H1 (cell line): ENCODE measurements at regions not wholly inside any gene's neighbourhood (a gene's known extent, or its start where the extent isn't known, plus 50 kb on each side); places are given as distances from the start of the nearest gene placed in this dataset.

Experiments
- CTCF ChIA-PET: fragments of 300-600 bp; sonication (Branson Sonifier 250); formaldehyde crosslinking; loops from one replicate; lab custom pipeline; 2021; ENCODE audit not compliant: partially characterized antibody; lab: Charles Lee
- POLR2A ChIA-PET: fragments of 300-600 bp; sonication (Branson Sonifier 250); formaldehyde crosslinking; loops from one replicate; lab custom pipeline; 2021; ENCODE audit warnings: inconsistent platforms; ENCODE audit not compliant: partially characterized antibody; lab: Charles Lee
- DNase-seq, 2 experiments: peaks; one replicate each; pipeline versions ENCODE4 v3.0.0 to v3.0.0-alpha.2; 2010 to 2022; ENCODE audit warnings: low spot score in 2 of 2, low read depth in 1 of 2, mixed read lengths in 1 of 2
- FAIRE-seq: peaks from 2 replicates; lab custom pipeline; 2011; peaks lifted over from hg19 to GRCh38; lab: Jason Lieb, UNC
- H2AFZ ChIP-seq: 2 replicates; pipeline ENCODE4 v1.8.1; 2012; ENCODE audit warnings: low read length, inconsistent platforms
- H2AK5ac ChIP-seq: 2 replicates; pipeline ENCODE4 v1.6.1; 2013; ENCODE audit warnings: low read depth, low read length
- H2BK120ac ChIP-seq: replicated peaks from 2 replicates; pipeline ENCODE3; 2013; ENCODE audit warnings: low read depth, low read length, inconsistent platforms
- H2BK12ac ChIP-seq: 2 replicates; pipeline ENCODE4 v1.6.1; 2013; ENCODE audit warnings: low read depth, low read length
- H2BK15ac ChIP-seq: 2 replicates; pipeline ENCODE4 v1.6.1; 2013; ENCODE audit warnings: low read length
- H2BK20ac ChIP-seq: 2 replicates; pipeline ENCODE4 v1.6.1; 2013; ENCODE audit warnings: low read length
- H2BK5ac ChIP-seq: 2 replicates; pipeline ENCODE4 v1.6.1; 2013; ENCODE audit warnings: low read depth, low read length
- H3K14ac ChIP-seq: 2 replicates; pipeline ENCODE4 v1.6.1; 2013; ENCODE audit warnings: inconsistent platforms; ENCODE audit not compliant: insufficient read length
- H3K18ac ChIP-seq: 2 replicates; pipeline ENCODE4 v1.6.1; 2013; ENCODE audit warnings: low read length; ENCODE audit errors: extremely low read depth
- H3K23ac ChIP-seq: 2 replicates; pipeline ENCODE4 v1.6.1; 2013; ENCODE audit warnings: inconsistent platforms; ENCODE audit not compliant: insufficient read length
- H3K23me2 ChIP-seq: 2 replicates; pipeline ENCODE4 v1.6.1; 2013; ENCODE audit warnings: low read depth, low read length
- H3K27ac ChIP-seq: 2 replicates; pipeline ENCODE4 v1.6.1; 2011; ENCODE audit warnings: low read depth, low read length, inconsistent platforms
- H3K27me3 ChIP-seq, 4 experiments: replicated peaks in 1 of 4; 1 replicate in 1 of 4; 2 replicates in 3 of 4; pipeline versions ENCODE4 v1.6.1 to v1.8.1; 2011 to 2013; ENCODE audit warnings: low read length in 3 of 4, mild to moderate bottlenecking in 3 of 4, inconsistent platforms in 2 of 4, mixed read lengths in 2 of 4, moderate library complexity in 1 of 4; ENCODE audit not compliant: control insufficient read depth in 3 of 4, insufficient read depth in 3 of 4; ENCODE audit errors: extremely low read depth in 1 of 4
- H3K36me3 ChIP-seq, 4 experiments: 2 replicates each; pipeline versions ENCODE4 v1.6.1 to v1.8.1; 2011 to 2013; ENCODE audit warnings: mild to moderate bottlenecking in 4 of 4, low read length in 3 of 4, moderate library complexity in 2 of 4, control low read depth in 1 of 4, inconsistent platforms in 1 of 4; ENCODE audit not compliant: insufficient read depth in 4 of 4, control insufficient read depth in 2 of 4
- H3K4ac ChIP-seq: replicated peaks from 2 replicates; pipeline ENCODE3; 2013; ENCODE audit warnings: low read length, low read depth, mixed read lengths, inconsistent platforms; ENCODE audit not compliant: insufficient read length
- H3K4me1 ChIP-seq, 4 experiments: replicated peaks in 1 of 4; 1 replicate in 1 of 4; 2 replicates in 3 of 4; pipeline versions ENCODE4 v1.6.1 to v1.8.1; 2011 to 2013; ENCODE audit warnings: low read length in 3 of 4, inconsistent platforms in 2 of 4, mixed read lengths in 1 of 4; ENCODE audit not compliant: insufficient read depth in 4 of 4, control insufficient read depth in 3 of 4
- H3K4me2 ChIP-seq, 2 experiments: 2 replicates each; pipeline versions ENCODE4 v1.6.1 to v1.8.1; 2011 to 2013; ENCODE audit warnings: low read depth in 2 of 2, low read length in 2 of 2, control low read depth in 1 of 2, inconsistent platforms in 1 of 2, mild to moderate bottlenecking in 1 of 2; ENCODE audit not compliant: insufficient read depth in 1 of 2
- H3K4me3 ChIP-seq, 4 experiments: fragments of 200-600, 300-600 bp in 1 of 4; sonication (generic), shearing (Covaris generic), sonication (Bioruptor Twin) in 1 of 4; 2 replicates each; pipeline versions ENCODE4 v1.5.1 to v1.8.1; 2011 to 2016; ENCODE audit warnings: low read length in 4 of 4, low read depth in 3 of 4, control low read depth in 2 of 4, inconsistent platforms in 2 of 4, mild to moderate bottlenecking in 2 of 4, mixed read lengths in 1 of 4, moderate library complexity in 1 of 4; ENCODE audit not compliant: insufficient read depth in 2 of 4; ENCODE audit errors: extremely low read depth in 1 of 4
- H3K56ac ChIP-seq: replicated peaks from 2 replicates; pipeline ENCODE3; 2013; ENCODE audit warnings: low read depth, mild to moderate bottlenecking, mixed read lengths, low read length, inconsistent platforms; ENCODE audit not compliant: insufficient read length
- H3K79me1 ChIP-seq: 2 replicates; pipeline ENCODE4 v1.6.1; 2013; ENCODE audit warnings: low read depth, low read length, control low read depth
- H3K79me2 ChIP-seq, 2 experiments: 2 replicates each; pipeline versions ENCODE4 v1.6.1 to v1.8.1; 2012 to 2013; ENCODE audit warnings: low read length in 2 of 2, mild to moderate bottlenecking in 2 of 2, inconsistent platforms in 1 of 2; ENCODE audit not compliant: insufficient read depth in 2 of 2, control insufficient read depth in 1 of 2
- H3K9ac ChIP-seq, 4 experiments: replicated peaks in 1 of 4; 1 replicate in 1 of 4; 2 replicates in 3 of 4; pipeline versions ENCODE4 v1.6.1 to v1.8.1; 2011 to 2013; ENCODE audit warnings: low read depth in 3 of 4, low read length in 3 of 4, control low read depth in 2 of 4, mild to moderate bottlenecking in 2 of 4, moderate library complexity in 2 of 4, inconsistent platforms in 1 of 4; ENCODE audit errors: extremely low read depth in 1 of 4
- H3K9me3 ChIP-seq, 2 experiments: 2 replicates each; pipeline versions ENCODE4 v1.6.1 to v1.8.1; 2012 to 2013; ENCODE audit warnings: mild to moderate bottlenecking in 2 of 2, moderate library complexity in 2 of 2, control low read depth in 1 of 2, inconsistent platforms in 1 of 2, low read depth in 1 of 2, low read length in 1 of 2, mixed read lengths in 1 of 2; ENCODE audit not compliant: insufficient read depth in 2 of 2
- H4K20me1 ChIP-seq, 2 experiments: replicated peaks in 1 of 2; 2 replicates each; pipeline versions ENCODE3 to v1.8.1; 2011 to 2013; ENCODE audit warnings: inconsistent platforms in 2 of 2, low read length in 2 of 2, mild to moderate bottlenecking in 1 of 2; ENCODE audit not compliant: insufficient read depth in 2 of 2, control insufficient read depth in 1 of 2
- H4K5ac ChIP-seq: 2 replicates; pipeline ENCODE4 v1.6.1; 2013; ENCODE audit warnings: low read length, low read depth, mixed read lengths, inconsistent platforms; ENCODE audit not compliant: insufficient read length
- H4K8ac ChIP-seq: 2 replicates; pipeline ENCODE4 v1.8.0; 2013; ENCODE audit warnings: mild to moderate bottlenecking, moderate library complexity, low read length, inconsistent platforms; ENCODE audit not compliant: insufficient read depth; ENCODE audit errors: extremely low read depth
- H4K91ac ChIP-seq: replicated peaks from 2 replicates; pipeline ENCODE3; 2013; ENCODE audit warnings: low read length, mixed read lengths, inconsistent platforms; ENCODE audit not compliant: insufficient read length
- ATF2 ChIP-seq: IDR thresholded peaks from 2 replicates; pipeline ENCODE4 v1.6.1; 2012; ENCODE audit warnings: low read length, inconsistent platforms
- BCL11A ChIP-seq, 2 experiments: IDR thresholded peaks; one replicate each; pipeline ENCODE4 v1.6.1; 2011; ENCODE audit warnings: low read depth in 2 of 2, low read length in 2 of 2, mild to moderate bottlenecking in 2 of 2
- GTF2F1 ChIP-seq: IDR thresholded peaks from 2 replicates; pipeline ENCODE4 v1.6.1; 2012; ENCODE audit warnings: low read depth, low read length, improper control_type of control experiment, borderline replicate concordance
- JUN ChIP-seq: IDR thresholded peaks from 2 replicates; pipeline ENCODE4 v1.6.1; 2011; ENCODE audit warnings: low read depth, mild to moderate bottlenecking, improper control_type of control experiment, low read length
- KDM5A ChIP-seq: fragments of 200-600 bp; IDR thresholded peaks from 2 replicates; pipeline ENCODE4 v1.7.1; 2012; ENCODE audit warnings: mild to moderate bottlenecking, low read length, inconsistent platforms, mixed read lengths
- NRF1 ChIP-seq: IDR thresholded peaks from 2 replicates; pipeline ENCODE4 v1.6.1; 2011; ENCODE audit warnings: mild to moderate bottlenecking, low read depth, low read length, improper control_type of control experiment
- RFX5 ChIP-seq: IDR thresholded peaks from 2 replicates; pipeline ENCODE4 v1.6.1; 2011; ENCODE audit warnings: low read depth, low read length, improper control_type of control experiment, borderline replicate concordance
- RXRA ChIP-seq: IDR thresholded peaks from 2 replicates; pipeline ENCODE4 v1.6.1; 2011; ENCODE audit warnings: low read depth, mild to moderate bottlenecking, low read length, moderate library complexity; ENCODE audit not compliant: insufficient read depth
- SIN3A ChIP-seq, 2 experiments: IDR thresholded peaks in 1 of 2; conservative IDR thresholded peaks in 1 of 2; 2 replicates each; pipeline ENCODE4 v1.6.1; 2011 to 2012; ENCODE audit warnings: low read length in 2 of 2, improper control_type of control experiment in 1 of 2, low read depth in 1 of 2, mild to moderate bottlenecking in 1 of 2
- SP1 ChIP-seq: IDR thresholded peaks from 2 replicates; pipeline ENCODE4 v1.6.1; 2011; ENCODE audit warnings: low read depth, low read length
- SRF ChIP-seq: IDR thresholded peaks from 2 replicates; pipeline ENCODE4 v1.6.1; 2011; ENCODE audit warnings: mild to moderate bottlenecking, low read depth, low read length, moderate library complexity
- SUZ12 ChIP-seq: fragments of 200-600 bp; sonication (generic); IDR thresholded peaks from 2 replicates; pipeline ENCODE4 v1.6.1; 2012; ENCODE audit warnings: mild to moderate bottlenecking, inconsistent platforms, low read length, moderate library complexity, mixed read lengths
- YY1 ChIP-seq: IDR thresholded peaks from 2 replicates; pipeline ENCODE4 v1.6.1; 2011; ENCODE audit warnings: low read depth, mild to moderate bottlenecking, low read length
- WGBS, 2 experiments: shearing (Covaris generic) in 1 of 2; methylation state at CpG; one replicate each; pipeline versions ENCODE4 v1.1.6 to v1.1.7; 2013 to 2015; ENCODE audit warnings: low lambda C conversion rate in 2 of 2, mixed read lengths in 2 of 2, inconsistent platforms in 1 of 2, low coverage in 1 of 2, missing lambda C conversion rate in 1 of 2; ENCODE audit not compliant: insufficient replicate concordance in 2 of 2, insufficient coverage in 1 of 2, insufficient read length in 1 of 2; ENCODE audit errors: extremely low coverage in 1 of 2, missing lambda C conversion rate in 1 of 2; 5-methylcytosine and 5-hydroxymethylcytosine counted together

- Histone ChIP-seq H3K9me3 (no peaks in the 10 kb centered on the region), H2BK12ac (no peak overlapping the region), H2AFZ (no peak overlapping the region), H2BK120ac (no peak overlapping the region), H4K20me1 (no peaks in the 10 kb centered on the region), H2BK20ac (no peak overlapping the region), H3K4me1 (no peaks in the 10 kb centered on the region), H3K56ac (no peak overlapping the region), H3K18ac (no peak overlapping the region), H2BK15ac (no peak overlapping the region), H3K4ac (no peak overlapping the region), H3K27me3 (no peaks in the 10 kb centered on the region), H4K8ac (no peak overlapping the region), H2AK5ac (no peak overlapping the region), H3K9ac (no peak overlapping the region), H3K23me2 (no peaks in the 10 kb centered on the region), H3K4me3 (no peak overlapping the region), H3K14ac (no peak overlapping the region), H3K23ac (no peak overlapping the region), H4K91ac (no peak overlapping the region), H3K79me2 (no peaks in the 10 kb centered on the region), H3K4me2 (no peak overlapping the region), H2BK5ac (no peak overlapping the region), H3K79me1 (no peaks in the 10 kb centered on the region), H3K27ac (no peak overlapping the region), H3K36me3 (no peaks in the 10 kb centered on the region), H4K5ac (no peak overlapping the region)
- CTCF ChIA-PET: interaction anchor here (0.6 kb wide), 1 partner anchor 946 kb away, joined by 3 read pairs; no protein-coding TSS in a partner anchor
- POLR2A ChIA-PET: no interaction called here
- DNase-seq (no peak), FAIRE-seq (no peak)
- whole genome bisulfite sequencing, 2 experiments: 92% methylated on average over 4 of the region's 4 CpGs; no CpG with 5 or more reads in 1 of the 2 experiments
- TF ChIP-seq BCL11A (IDR thresholded peaks at IDR 0.05; ENCODE audit: low read depth in 2 of 2, low read length in 2 of 2): no peak
- no peak for TF ChIP-seq RFX5
- TF ChIP-seq KDM5A: no peak
- no peak for TF ChIP-seq SUZ12
- no peak for TF ChIP-seq SRF
- no peak for TF ChIP-seq YY1
- TF ChIP-seq JUN: no peak
- no peak for TF ChIP-seq GTF2F1
- TF ChIP-seq RXRA: no peak
- TF ChIP-seq SP1: no peak
- no peak for TF ChIP-seq NRF1
- no peak for TF ChIP-seq SIN3A (conservative IDR thresholded peaks at IDR 0.05 in 1 of 2, IDR thresholded peaks at IDR 0.05 in 1 of 2; ENCODE audit: low read depth in 1 of 2, low read length in 2 of 2)
- TF ChIP-seq ATF2: no peak
Observed at GRCh38 chr4:125891597-125892258, 577.0 kb downstream of the FAT4 start.
